ENCODE measurements at regions not wholly inside any gene's neighbourhood (a gene's known extent, or its start where the extent isn't known, plus 50 kb on each side); places are given as distances from the start of the nearest gene placed in this dataset.

DNA sequence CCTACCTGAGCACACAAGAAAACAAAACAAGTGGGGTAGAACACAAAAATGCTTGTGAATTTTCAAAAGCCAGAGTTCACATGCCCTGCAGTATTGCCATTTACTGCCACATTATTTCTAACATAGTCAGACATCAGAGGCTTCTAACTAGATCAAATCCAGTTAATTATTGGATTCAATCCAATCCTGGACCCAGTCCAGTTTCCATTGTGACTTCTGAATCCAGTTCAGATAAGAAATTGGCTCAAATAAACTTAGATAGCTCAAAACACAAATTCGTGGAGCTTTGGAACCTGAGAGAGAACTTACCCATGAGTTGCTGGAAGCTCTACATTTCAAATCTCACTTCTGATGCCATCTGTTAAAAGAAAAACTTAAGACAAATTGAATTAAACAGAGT is 85.2 kb upstream of the ANKEF1 start:
- no peak for FAIRE-seq
- no peak for DNase-seq (ENCODE audit: insufficient read length, low spot score)
- TF ChIP-seq POLR2A (IDR thresholded peaks at IDR 0.05; ENCODE audit: low read depth, low read length): no peak
- TF ChIP-seq SPI1 (IDR thresholded peaks at IDR 0.05; ENCODE audit: low read depth, low read length): no peak
- no peak for TF ChIP-seq POLR2AphosphoS5 (IDR thresholded peaks at IDR 0.05; ENCODE audit: low read depth, low read length)
- TF ChIP-seq TAF1 (IDR thresholded peaks at IDR 0.05; ENCODE audit: low read depth, low read length): no peak
- TF ChIP-seq POU2F2 (IDR thresholded peaks at IDR 0.05; ENCODE audit: low read depth, low read length): no peak
- TF ChIP-seq PAX5 (IDR thresholded peaks at IDR 0.05; ENCODE audit: insufficient read depth, low read length, severe bottlenecking): no peak

DNA sequence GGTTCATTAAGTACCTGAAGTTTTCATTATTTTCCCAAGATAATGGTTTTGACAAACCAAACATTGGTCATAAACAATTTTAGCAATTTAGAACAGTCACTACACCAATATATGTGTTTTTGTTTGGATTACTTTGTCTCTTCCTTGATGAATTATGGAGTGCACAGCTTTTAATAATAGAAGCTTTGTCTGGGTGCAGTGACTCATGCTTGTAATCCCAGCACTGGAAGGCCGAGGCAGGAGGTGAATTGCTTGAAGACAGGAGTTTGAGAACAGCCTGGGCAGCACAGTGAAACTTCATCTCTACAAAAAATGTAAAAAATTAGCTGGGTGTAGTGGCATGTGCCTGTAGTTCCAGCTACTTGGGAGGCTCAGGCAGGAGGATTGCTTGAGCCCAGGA is 89.4 kb upstream of the ANKEF1 start:
- no peak for TF ChIP-seq SPI1 (IDR thresholded peaks at IDR 0.05; ENCODE audit: low read depth, low read length)
- no peak for TF ChIP-seq POLR2A (IDR thresholded peaks at IDR 0.05; ENCODE audit: low read depth, low read length)
- DNase-seq (ENCODE audit: insufficient read length, low spot score): no peak
- no peak for FAIRE-seq

DNA sequence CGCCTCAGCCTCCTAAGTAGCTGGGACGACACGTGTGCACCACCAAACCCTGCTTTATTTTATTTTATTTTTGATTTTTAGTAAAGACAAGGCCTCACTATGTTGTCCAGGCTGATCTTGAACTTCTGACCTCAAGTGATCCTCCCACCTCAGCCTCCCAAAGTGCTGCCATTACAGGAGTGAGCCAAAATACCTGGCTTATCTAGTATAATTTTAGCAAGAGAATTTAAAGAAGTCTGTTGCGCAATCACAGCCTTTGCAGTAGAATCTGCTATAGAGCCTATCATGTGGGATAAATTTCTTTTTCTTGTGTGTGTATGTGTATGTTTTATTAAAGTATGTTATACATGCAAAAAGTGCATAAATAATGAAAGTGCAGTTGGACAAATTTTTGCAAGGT is 92.1 kb upstream of the ANKEF1 start:
- FAIRE-seq: no peak
- no peak for TF ChIP-seq POLR2AphosphoS5 (IDR thresholded peaks at IDR 0.05; ENCODE audit: low read depth, low read length)
- no peak for TF ChIP-seq POU2F2 (IDR thresholded peaks at IDR 0.05; ENCODE audit: low read depth, low read length)
- TF ChIP-seq TAF1 (IDR thresholded peaks at IDR 0.05; ENCODE audit: low read depth, low read length): no peak
- TF ChIP-seq POLR2A (IDR thresholded peaks at IDR 0.05; ENCODE audit: low read depth, low read length): no peak
- TF ChIP-seq SPI1 (IDR thresholded peaks at IDR 0.05; ENCODE audit: low read depth, low read length): no peak
- TF ChIP-seq PAX5 (IDR thresholded peaks at IDR 0.05; ENCODE audit: insufficient read depth, low read length, severe bottlenecking): no peak

DNA sequence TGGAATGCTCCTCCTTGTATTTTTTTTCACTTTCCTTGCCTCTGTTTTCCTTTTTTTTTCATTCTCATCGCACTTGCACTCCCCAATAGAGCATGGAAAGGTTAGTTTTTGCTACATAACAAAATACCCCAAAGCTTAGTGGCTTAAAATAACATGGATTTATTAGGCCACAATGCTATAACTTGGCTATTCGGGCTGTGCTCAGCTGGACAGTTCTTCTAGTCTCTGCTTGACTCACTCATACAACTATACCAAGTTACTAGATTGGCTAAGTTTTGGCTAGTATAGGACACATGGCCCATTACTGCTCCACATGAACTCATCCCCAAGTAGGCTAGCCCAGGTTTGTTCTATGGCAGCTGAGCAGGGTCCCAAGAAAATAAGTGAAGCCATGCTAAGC is 94.5 kb upstream of the ANKEF1 start:
- TF ChIP-seq POLR2AphosphoS5 (IDR thresholded peaks at IDR 0.05; ENCODE audit: low read depth, low read length) (no peak), POLR2A (IDR thresholded peaks at IDR 0.05; ENCODE audit: low read depth, low read length) (no peak), POU2F2 (IDR thresholded peaks at IDR 0.05; ENCODE audit: low read depth, low read length) (no peak), PAX5 (IDR thresholded peaks at IDR 0.05; ENCODE audit: insufficient read depth, low read length, severe bottlenecking) (no peak), TAF1 (IDR thresholded peaks at IDR 0.05; ENCODE audit: low read depth, low read length) (no peak), SPI1 (IDR thresholded peaks at IDR 0.05; ENCODE audit: low read depth, low read length) (no peak)
- no peak for DNase-seq (ENCODE audit: insufficient read length, low spot score)
- no peak for FAIRE-seq

More for the DNA sequence above, 92.1 kb upstream of the ANKEF1 start:
- DNase-seq (ENCODE audit: insufficient read length, low spot score): no peak

DNA sequence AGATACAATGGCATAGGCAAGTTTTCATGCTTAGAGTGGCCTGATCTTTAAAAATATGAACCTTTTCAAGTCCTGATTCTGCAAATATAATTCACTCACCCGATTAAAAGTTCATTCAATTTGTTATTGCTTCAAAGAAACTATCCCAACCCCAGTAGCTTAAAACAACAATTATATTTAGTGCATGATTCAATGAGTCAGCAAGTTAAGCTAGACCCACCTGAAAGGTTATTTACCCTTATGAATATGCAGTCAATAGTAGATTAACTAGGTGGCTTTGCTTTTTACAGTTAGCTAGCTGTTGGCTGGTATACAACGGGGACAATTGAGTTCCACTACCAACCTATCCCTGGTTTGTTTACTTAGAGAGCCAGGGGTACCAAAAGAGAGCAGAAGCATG is 95.6 kb upstream of the ANKEF1 start:
- TF ChIP-seq POLR2AphosphoS5 (IDR thresholded peaks at IDR 0.05; ENCODE audit: low read depth, low read length): no peak
- TF ChIP-seq PAX5 (IDR thresholded peaks at IDR 0.05; ENCODE audit: insufficient read depth, low read length, severe bottlenecking): no peak
- TF ChIP-seq POLR2A (IDR thresholded peaks at IDR 0.05; ENCODE audit: low read depth, low read length): no peak
- no peak for TF ChIP-seq SPI1 (IDR thresholded peaks at IDR 0.05; ENCODE audit: low read depth, low read length)
- no peak for TF ChIP-seq TAF1 (IDR thresholded peaks at IDR 0.05; ENCODE audit: low read depth, low read length)
- no peak for TF ChIP-seq POU2F2 (IDR thresholded peaks at IDR 0.05; ENCODE audit: low read depth, low read length)
- FAIRE-seq (no peak), DNase-seq (ENCODE audit: insufficient read length, low spot score) (no peak)

DNA sequence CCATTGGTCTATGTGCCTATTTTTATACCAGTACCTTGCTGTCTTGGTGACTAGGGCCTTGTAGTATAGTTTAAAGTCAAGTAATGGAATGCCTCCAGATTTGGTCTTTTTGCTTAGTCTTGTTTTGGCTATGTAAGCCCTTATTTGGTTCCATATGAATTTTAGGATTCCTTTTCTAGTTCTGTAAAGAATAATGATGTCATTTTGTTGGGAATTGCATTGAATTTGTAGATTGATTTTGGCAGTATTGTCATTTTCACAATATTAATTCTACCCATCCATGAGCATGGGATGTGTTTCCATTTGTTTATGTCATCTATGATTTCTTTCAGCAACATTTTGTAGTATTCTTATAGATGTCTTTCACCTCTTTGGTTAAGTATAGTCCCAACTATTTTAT is 96.4 kb upstream of the PAK5 start:
- no peak for TF ChIP-seq SPI1 (IDR thresholded peaks at IDR 0.05; ENCODE audit: low read depth, low read length)
- no peak for TF ChIP-seq TAF1 (IDR thresholded peaks at IDR 0.05; ENCODE audit: low read depth, low read length)
- TF ChIP-seq POLR2AphosphoS5 (IDR thresholded peaks at IDR 0.05; ENCODE audit: low read depth, low read length): no peak
- TF ChIP-seq PAX5 (IDR thresholded peaks at IDR 0.05; ENCODE audit: insufficient read depth, low read length, severe bottlenecking): no peak
- no peak for TF ChIP-seq POLR2A (IDR thresholded peaks at IDR 0.05; ENCODE audit: low read depth, low read length)
- TF ChIP-seq POU2F2 (IDR thresholded peaks at IDR 0.05; ENCODE audit: low read depth, low read length): no peak
- no peak for FAIRE-seq
- no peak for DNase-seq (ENCODE audit: insufficient read length, low spot score)

DNA sequence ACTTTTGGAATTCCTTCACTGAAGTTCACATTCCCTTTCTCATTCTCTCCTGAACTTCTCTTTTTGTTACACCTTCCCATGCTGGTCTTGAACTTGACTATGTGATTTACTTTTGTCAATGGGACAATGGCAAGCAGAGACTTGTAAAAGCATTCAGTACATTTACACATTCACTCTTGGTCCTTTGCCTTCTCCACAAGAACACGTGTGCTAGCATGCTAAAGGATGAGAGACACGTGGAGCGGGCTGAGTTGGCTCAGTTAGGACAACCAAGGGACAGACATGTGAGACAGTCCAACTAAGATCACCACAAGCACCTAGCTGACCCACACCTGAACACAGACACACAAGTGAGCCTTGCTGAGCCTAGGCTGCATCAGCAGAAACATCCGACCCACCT is 91.3 kb upstream of the PAK5 start:
- FAIRE-seq: no peak
- no peak for TF ChIP-seq POLR2AphosphoS5 (IDR thresholded peaks at IDR 0.05; ENCODE audit: low read depth, low read length)
- TF ChIP-seq POLR2A (IDR thresholded peaks at IDR 0.05; ENCODE audit: low read depth, low read length): no peak
- TF ChIP-seq SPI1 (IDR thresholded peaks at IDR 0.05; ENCODE audit: low read depth, low read length): no peak
- TF ChIP-seq PAX5 (IDR thresholded peaks at IDR 0.05; ENCODE audit: insufficient read depth, low read length, severe bottlenecking): no peak
- TF ChIP-seq POU2F2 (IDR thresholded peaks at IDR 0.05; ENCODE audit: low read depth, low read length): no peak
- TF ChIP-seq TAF1 (IDR thresholded peaks at IDR 0.05; ENCODE audit: low read depth, low read length): no peak
- no peak for DNase-seq (ENCODE audit: insufficient read length, low spot score)

DNA sequence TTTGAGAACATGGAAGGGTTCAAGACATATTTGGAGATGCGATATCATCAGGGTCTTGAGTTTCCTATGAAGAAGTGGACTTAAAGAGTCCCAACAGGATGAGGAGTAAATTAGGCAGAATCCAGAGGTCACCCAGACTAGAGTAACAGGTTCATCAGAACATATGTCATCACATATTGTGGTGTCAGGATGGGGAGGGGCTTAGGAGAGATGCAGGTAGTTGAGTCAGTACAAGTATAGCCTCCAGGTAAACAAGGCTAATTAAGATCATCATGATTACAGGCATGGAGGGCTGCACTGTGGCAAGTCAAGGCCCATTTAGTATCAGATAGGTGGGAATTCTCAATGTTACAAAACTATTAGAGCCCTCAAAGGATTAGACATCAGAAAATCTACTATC is 90.1 kb upstream of the PAK5 start:
- peak; percentile 35 for FAIRE-seq

DNA sequence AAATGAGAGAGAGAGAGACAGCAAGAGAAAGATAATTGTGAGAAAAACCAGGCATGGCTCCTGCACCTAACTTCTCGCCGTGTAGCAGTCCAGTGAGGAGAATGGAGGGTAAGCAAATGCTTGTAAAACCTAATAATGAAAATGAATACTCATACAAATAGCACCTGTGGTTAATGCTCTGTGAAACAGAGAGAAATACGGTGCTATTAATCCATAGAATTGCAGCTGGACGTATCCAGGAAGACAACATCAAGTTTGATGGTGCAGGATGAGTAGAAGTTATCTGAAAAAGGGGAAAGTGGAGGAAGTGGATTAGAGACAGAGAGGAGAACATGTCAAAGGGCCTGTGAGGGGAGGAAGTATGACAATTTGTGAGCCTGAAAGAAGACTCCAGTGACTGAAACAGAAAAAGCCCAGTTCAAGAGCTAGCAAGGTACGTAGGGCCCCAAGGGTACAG is 89.4 kb upstream of the PAK5 start:
- peak; percentile 65 for FAIRE-seq
- TF ChIP-seq PAX5 (IDR thresholded peaks at IDR 0.05; ENCODE audit: insufficient read depth, low read length, severe bottlenecking): no peak
- TF ChIP-seq TAF1 (IDR thresholded peaks at IDR 0.05; ENCODE audit: low read depth, low read length): no peak
- peak; percentile 71 for TF ChIP-seq SPI1 (IDR thresholded peaks at IDR 0.05; ENCODE audit: low read depth, low read length)
- TF ChIP-seq POLR2AphosphoS5 (IDR thresholded peaks at IDR 0.05; ENCODE audit: low read depth, low read length): no peak
- TF ChIP-seq POU2F2 (IDR thresholded peaks at IDR 0.05; ENCODE audit: low read depth, low read length): no peak
- TF ChIP-seq POLR2A (IDR thresholded peaks at IDR 0.05; ENCODE audit: low read depth, low read length): no peak
- DNase-seq (ENCODE audit: insufficient read length, low spot score): peak; percentile 14

More for the DNA sequence above, 90.1 kb upstream of the PAK5 start:
- TF ChIP-seq PAX5 (IDR thresholded peaks at IDR 0.05; ENCODE audit: insufficient read depth, low read length, severe bottlenecking) (no peak), POU2F2 (IDR thresholded peaks at IDR 0.05; ENCODE audit: low read depth, low read length) (no peak), TAF1 (IDR thresholded peaks at IDR 0.05; ENCODE audit: low read depth, low read length) (no peak), SPI1 (IDR thresholded peaks at IDR 0.05; ENCODE audit: low read depth, low read length) (no peak), POLR2A (IDR thresholded peaks at IDR 0.05; ENCODE audit: low read depth, low read length) (no peak), POLR2AphosphoS5 (IDR thresholded peaks at IDR 0.05; ENCODE audit: low read depth, low read length) (no peak)
- DNase-seq (ENCODE audit: insufficient read length, low spot score): no peak

DNA sequence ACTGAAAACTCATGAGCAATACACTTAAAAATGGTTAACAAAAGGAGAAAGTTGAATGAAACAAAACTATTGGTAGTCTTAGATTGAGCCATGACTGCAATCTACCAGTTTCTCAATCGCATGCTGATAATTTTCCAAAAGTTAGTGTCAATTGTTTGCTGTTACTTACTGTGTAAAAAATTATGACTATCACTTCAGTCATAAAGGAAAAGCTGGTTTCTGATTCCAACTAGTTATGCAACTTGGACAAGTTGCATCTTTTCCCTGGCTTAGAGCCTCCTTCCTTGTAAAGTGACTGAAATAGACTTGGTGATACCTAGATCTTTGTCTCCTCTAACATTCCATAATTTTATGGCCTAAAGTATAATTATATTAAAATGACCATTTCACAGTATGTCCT is 88.3 kb upstream of the PAK5 start:
- FAIRE-seq: no peak
- TF ChIP-seq POU2F2 (IDR thresholded peaks at IDR 0.05; ENCODE audit: low read depth, low read length) (no peak), TAF1 (IDR thresholded peaks at IDR 0.05; ENCODE audit: low read depth, low read length) (no peak), POLR2A (IDR thresholded peaks at IDR 0.05; ENCODE audit: low read depth, low read length) (no peak), POLR2AphosphoS5 (IDR thresholded peaks at IDR 0.05; ENCODE audit: low read depth, low read length) (no peak)
- DNase-seq (ENCODE audit: insufficient read length, low spot score): no peak
